Effector CD4-positive, alpha-beta T cell (primary cell): ENCODE measurements at regions not wholly inside any gene's neighbourhood (a gene's known extent, or its start where the extent isn't known, plus 50 kb on each side); places are given as distances from the start of the nearest gene placed in this dataset.
"Not testable (repeated sequence)": the region's sequence is repeated elsewhere in the genome, so short reads cannot be mapped to it uniquely, and the experiment has no call there.

Source experiments
- DNase-seq: peaks from one replicate; pipeline ENCODE4 v3.0.0-alpha.2; 2020

- DNase-seq, result no peak
Measured at GRCh38 chr18:78492813-78493371, 486.7 kb upstream of the SALL3 start.

- not testable (repeated sequence) for DNase-seq
Measured at GRCh38 chr18:78493490-78493889, 486.1 kb upstream of the SALL3 start.

- DNase-seq, result no peak
Measured at GRCh38 chr18:78494204-78495085, 485.2 kb upstream of the SALL3 start.

GRCh38 chr18:78495550-78495949, 484.1 kb upstream of the SALL3 start:
- DNase-seq, result no peak

- DNase-seq, result no peak
Measured at GRCh38 chr18:78496079-78496478, 483.5 kb upstream of the SALL3 start.

DNA sequence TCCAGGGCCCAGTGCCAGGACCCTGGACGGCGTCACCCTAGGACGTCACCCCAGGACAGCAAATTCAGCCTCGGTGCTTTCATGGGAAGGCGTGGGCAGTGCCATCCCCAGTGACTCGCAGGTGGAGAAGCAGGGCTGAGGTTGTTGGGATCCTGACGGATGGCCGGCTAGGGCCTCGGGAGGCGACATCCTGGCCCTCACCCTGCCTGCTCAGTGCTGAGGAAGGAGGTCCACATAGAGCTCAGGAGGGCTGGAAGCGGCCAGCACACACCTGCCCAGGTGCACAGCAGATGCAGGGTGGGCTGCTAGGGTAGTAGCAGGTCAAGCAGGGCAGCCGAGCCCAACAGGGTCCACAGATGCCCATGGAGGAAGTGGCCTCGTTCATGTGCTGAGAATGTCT, 482.0 kb upstream of the SALL3 start:
- no peak for DNase-seq

- no peak for DNase-seq
Measured at GRCh38 chr18:78499586-78499985, 480.0 kb upstream of the SALL3 start.

DNA sequence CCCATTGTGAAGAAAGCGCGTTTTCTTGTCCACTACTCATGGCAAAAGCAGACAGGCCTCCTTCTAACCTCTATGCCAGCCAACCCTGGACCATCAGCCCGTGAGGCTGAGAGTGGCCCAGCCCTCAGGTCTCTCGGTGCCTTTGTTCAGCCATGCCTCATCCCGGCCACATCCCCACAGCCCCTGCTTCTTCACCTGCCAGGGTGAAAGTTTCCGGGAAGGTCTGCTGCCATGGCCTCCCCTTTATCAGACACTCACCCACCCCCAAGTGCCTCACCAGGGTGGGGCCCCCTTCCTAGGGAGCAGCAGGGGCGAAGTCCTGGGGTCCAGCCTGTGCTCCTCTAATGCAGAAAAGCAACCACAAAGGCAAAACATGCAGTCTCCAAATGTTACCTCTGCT, 478.4 kb upstream of the SALL3 start:
- no peak for DNase-seq

DNA sequence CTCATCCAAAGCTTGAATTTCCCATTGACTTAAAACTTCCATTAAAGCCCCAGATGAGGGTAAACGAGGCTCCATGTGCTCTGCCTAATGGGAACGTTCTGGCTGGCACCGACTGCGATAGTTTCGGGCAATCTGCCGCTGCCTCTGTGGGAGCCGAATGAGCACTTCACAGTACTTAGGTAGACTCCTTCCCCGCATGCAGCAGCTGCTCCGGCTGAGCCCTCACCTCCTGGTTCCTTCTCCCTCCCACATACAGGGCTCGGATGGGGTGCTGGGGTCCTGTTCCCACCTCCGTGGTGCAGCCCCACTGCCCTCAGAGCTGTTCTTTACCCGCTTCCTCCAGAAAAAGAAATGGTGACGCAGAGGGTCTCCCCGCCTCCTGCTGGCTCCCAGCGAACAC, 476.5 kb upstream of the SALL3 start:
- no peak for DNase-seq

DNA sequence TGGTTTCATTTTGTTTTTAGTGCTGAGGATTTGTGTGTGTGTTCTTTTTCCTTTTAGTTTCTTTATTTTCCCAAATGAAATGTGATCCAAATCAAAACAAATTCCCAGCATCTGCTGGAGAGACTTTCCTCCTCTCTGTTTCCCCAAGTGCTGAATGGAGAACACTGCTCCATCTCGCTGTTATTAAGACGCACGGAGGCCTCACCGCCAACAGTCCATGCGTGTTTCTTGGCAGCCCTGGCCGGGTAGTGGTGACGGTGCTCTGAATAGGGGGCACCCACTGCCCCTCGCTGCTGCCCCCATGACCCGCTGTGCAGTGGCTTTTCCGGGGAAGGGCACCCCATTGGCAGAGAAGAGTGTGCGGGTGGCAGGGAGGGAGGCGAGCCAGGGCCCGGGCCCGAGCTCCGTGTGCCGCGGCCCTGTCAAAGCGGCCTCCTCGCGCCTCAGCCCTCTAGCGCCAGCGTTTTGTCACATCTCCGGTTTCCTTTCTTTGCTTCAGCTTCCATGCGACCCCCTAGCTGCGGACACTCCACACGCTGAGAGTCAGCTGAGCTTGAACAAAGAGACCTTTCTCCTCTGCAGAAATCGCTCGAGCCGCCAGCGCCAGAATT, 473.7 kb upstream of the SALL3 start:
- no peak for DNase-seq

DNA sequence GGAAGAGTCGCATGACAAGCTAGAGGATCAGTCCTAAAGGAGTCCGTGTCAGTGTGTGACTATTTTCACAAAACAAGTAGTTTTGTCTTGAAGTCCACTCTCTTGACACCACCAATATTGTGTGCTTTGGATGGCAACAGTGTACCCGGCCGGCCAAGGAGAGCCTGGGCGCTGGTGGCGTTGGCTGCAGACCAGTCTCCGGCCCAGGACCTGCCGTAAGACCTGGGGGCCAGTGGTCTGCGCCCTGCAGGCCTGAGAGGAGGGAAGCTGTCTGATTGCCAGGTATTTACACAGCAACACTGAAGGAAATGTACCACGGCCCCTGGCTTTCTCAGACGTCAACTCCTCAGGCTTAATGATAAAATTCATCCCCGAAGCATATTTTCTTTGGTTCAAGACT, 472.4 kb upstream of the SALL3 start:
- no peak for DNase-seq

DNA sequence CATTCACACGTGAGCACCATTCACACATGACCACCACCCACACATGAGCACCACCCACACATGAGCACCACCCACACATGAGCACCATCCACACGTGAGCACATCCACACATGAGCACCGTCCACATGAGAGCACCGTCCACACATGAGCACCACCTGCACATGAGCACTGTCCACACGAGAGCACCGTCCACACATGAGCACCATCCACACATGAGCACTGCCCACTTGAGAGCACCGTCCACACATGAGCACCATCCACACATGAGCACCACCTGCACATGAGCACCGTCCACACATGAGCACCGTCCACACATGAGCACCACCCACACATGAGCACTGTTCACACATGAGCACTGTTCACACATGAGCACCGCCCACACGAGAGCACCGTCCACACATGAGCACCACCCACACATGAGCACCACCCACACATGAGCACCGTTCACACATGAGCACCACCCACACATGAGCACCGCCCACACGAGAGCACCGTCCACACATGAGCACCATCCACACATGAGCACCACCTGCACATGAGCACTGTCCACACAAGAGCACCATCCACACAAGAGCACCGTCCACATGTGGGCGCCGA, 471.3 kb upstream of the SALL3 start:
- not testable (repeated sequence) for DNase-seq

GRCh38 chr18:78510091-78510490, 469.5 kb upstream of the SALL3 start:
- DNase-seq, result no peak

GRCh38 chr18:78510636-78511035, 469.0 kb upstream of the SALL3 start:
- no peak for DNase-seq

DNA sequence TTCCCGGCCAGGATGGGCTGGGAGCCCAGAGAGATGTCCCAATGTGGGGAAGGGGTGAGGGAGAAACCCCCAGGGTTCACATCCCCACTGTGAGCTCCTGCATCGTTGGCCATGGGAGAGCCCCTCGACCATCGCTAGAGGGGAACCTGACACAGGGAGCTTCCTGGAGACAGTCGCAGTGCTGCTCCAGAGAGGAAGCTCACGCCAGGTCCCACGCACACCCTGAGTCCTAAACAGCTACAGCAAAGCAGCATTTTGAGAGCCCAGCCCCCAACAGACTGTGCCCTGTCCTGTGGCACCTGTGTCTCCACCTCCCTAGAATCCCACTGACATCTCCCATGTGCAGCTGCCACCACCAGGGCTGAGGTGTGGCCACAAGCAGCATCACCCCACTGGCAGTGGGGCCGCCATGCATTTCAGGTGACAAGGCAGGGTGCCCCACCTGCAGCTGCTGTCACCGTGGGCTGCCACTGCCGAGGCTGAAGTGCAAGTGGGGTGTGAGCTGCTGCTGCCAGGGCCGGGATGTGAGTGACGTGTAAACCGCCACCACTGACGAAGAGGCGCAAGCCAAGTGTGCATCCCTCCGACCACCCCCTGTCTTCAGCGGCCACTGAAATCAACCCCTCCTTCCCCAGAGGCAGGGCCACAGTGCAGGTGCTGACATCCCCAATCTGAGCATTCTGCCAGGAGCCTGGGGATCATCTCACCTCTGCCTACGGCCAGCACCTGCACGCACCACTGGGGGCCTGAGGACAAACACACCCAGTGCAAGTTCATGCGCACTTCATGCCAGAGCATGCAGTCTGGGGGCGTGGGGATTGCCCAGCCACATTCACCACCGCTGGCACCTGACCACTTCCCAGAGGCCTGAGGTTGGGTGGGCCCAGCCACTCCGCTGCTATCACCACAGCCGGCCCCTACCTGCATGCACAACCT, 467.7 kb upstream of the SALL3 start:
- no peak for DNase-seq

- no peak for DNase-seq
Measured at GRCh38 chr18:78514910-78515670, 464.5 kb upstream of the SALL3 start.

GRCh38 chr18:78517328-78517727, 462.3 kb upstream of the SALL3 start:
- DNase-seq, result no peak

DNA sequence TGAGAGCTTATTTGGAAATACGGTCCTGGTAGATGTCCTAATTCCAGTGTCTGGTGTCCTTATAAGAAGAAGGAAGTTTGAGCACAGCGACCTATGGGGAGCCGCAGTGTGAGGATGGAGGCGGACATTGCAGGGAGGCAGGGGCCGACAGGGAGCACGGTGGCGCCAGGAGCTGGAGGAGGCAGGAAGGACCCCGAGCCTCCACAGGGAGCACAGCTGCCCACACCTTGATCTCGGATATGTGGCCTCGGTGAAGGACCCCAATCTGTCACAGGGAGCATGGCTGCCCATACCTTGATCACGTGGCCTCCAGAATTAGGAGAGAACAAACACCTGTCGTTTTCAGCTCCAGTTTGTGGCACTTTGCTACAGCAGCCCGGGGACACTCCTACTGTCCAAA, 461.6 kb upstream of the SALL3 start:
- no peak for DNase-seq

DNA sequence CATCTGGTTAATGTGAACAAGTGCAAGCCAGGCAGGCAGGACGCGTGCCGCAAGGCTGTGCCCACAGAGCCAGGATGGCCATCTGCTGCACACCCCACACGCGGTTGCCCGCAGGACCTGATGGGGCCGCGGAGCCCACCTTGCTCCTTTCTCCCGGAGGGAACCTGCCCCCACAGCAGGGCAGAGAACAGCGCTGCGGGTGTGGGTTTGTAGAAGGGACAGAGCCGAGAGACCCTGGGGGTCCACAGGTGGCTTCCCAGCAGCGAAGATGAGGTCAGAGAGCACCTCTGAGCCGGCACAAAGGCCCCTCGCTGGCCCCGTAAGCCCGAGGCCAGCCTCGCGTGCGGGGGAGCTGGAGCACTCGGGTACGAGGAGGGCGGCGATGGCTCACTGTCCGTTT, 460.8 kb upstream of the SALL3 start:
- DNase-seq, result no peak

- no peak for DNase-seq
Measured at GRCh38 chr18:78519394-78520062, 460.1 kb upstream of the SALL3 start.

DNA sequence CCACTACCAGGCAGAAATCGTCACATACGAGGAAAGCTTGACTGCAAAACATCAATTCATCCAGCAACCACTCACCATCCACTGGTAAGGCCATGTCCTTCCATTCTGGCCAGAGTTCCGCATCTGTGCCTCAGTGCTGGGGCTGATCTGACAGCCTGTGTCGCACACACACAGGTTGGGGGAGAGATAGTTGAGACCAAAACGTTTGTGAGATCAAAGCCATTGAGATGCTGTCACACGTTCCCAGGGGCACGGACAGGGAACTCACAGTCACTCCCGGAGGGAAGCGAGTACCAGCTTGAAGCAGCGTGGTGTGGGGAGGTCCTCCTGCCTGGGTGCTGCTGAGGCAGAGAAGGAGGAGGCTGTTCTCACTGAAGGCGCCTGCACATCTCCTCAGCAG, 458.5 kb upstream of the SALL3 start:
- no peak for DNase-seq
